HG03469 (cell line): ENCODE measurements at regions not wholly inside any gene's neighbourhood (a gene's known extent, or its start where the extent isn't known, plus 50 kb on each side); places are given as distances from the start of the nearest gene placed in this dataset.

Experiments
- ATAC-seq: cut with Tn5 transposase; IDR thresholded peaks from one replicate; pipeline ENCODE4 v1.9.1; 2021; ENCODE audit warnings: mild to moderate bottlenecking, moderate library complexity, moderate number of reproducible peaks; ENCODE audit not compliant: unreplicated experiment

- ATAC-seq: no peak
Observed at GRCh38 chr2:5841126-5841525, 148.9 kb downstream of the SOX11 start.

- ATAC-seq: no peak
Observed at GRCh38 chr2:5842326-5842725, 150.1 kb downstream of the SOX11 start.

DNA sequence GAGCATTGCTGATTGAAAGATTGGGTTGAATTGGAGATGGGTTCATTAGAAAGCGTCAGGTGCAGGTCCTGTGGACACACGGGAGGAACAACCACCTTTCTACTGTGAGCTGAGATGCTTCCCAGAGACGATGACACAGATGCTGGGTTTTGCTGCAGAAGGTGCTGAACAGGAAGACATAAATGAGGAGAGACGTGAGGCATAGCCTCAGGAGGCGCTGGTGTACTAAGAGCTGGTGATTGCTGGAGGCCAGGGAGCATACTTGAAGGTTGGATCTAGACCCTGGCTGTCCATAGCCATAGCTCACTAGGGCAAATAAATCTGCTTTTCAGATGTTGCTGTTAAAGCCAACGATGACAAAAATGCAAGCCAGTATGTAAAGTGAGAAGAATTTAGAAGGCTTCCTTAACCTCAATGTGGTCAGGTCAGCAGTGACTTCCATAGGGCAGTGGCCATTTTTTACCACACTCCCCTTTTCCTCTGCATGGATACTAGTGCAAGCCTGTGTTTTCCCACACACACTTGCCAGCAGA is 153.7 kb downstream of the SOX11 start:
- no peak for ATAC-seq

- no peak for ATAC-seq
Observed at GRCh38 chr2:5846881-5847280, 154.7 kb downstream of the SOX11 start.

DNA sequence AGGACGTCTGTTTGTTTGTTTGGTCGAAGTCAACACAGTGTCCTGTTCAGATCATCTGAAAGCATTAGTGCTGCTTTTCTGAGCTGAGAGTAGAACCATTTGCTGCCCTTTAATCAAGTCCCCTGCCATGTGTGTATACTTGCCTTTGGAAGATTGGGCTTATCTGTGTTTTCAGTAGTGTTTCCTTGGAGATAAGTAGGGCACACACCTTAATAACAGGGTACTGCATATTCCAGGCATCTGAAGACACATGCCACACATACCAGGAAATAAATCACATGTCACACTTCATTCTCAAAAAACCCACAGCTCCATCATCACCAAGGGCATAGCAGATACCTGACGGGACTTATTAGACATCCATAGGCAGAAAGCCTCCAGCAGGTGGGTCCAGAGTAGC is 157.4 kb downstream of the SOX11 start:
- ATAC-seq: no peak

DNA sequence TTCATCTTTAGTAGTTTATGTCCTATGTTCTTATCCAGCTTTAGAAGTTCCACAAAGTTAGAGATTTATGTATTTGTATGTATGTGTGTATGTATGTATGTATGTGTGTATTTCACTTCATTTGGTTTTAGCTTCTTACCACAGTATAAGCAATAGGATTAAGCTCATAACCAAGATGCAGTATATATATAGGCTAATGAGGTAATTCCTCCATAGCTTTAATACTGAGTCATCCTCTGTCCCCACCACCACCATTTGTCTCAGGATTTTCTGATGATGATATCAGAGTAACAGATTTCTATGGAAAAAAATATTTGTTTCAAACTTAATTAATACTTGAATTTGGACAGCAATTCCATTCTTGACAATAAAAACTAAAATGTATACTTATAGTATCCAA is 159.2 kb downstream of the SOX11 start:
- ATAC-seq: no peak

- no peak for ATAC-seq
Observed at GRCh38 chr2:5854797-5855196, 162.6 kb downstream of the SOX11 start.

DNA sequence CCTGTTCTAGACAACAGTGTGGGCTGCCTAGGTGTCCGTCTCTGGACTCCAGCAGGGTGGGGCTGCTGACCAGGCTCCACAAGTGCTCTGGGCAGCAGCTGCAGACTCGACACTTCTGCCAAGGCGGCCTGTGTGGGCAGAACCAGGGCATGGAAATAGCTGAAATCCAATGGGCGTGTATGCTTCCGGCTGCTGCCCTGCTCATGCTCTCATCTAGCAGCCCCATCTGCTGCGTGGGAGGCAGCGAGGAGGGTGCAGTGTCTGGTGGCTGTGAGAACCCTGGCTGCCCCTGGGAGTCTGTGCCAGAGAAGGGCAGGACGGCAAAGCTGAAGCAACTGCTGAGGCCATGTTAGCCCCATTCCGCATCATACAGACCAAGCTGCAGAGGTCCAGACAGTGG is 174.9 kb downstream of the SOX11 start:
- ATAC-seq: no peak

DNA sequence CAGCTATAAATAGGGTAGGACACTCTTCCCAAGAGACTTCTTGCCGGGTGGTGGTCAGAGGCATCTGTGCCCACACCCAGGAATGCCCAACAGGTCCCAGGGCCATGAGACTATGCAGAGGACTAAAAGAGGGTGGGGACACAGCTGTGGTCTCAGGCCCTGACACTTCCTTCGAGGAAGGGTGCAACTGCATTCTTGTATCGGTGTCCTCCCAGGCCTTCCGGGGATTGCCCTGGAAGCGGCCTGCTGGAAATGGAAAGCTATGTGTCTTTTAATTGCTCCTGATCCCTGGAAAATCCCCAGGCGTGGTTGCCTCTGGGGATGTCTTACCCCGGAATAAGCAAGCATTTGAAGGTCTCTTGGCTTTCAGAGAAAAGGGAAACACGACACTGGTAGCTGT is 176.7 kb downstream of the SOX11 start:
- no peak for ATAC-seq

DNA sequence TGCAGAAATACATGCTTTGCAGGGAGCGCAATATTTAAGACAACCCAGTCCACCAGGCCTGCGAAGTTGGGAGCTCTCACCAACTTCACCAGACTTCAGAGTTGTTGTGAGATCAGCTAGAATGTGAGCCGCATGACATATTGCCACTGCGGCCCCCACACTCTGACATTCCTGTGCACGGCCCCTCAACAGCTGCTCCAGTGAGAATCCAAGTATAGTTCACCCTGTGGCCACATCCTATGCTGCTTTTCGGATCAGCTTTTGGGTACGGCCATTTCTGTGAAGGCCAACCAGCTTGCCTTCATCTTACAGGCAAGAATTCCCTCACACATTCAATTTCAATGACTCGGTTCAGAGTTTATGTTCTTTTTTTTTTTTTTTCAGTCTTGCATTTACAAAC is 177.8 kb downstream of the SOX11 start:
- no peak for ATAC-seq

- no peak for ATAC-seq
Observed at GRCh38 chr2:5877360-5877759, 185.2 kb downstream of the SOX11 start.

GRCh38 chr2:5885451-5886173 is 193.4 kb downstream of the SOX11 start:
- no peak for ATAC-seq

GRCh38 chr2:5886462-5886861 is 194.3 kb downstream of the SOX11 start:
- ATAC-seq: no peak

DNA sequence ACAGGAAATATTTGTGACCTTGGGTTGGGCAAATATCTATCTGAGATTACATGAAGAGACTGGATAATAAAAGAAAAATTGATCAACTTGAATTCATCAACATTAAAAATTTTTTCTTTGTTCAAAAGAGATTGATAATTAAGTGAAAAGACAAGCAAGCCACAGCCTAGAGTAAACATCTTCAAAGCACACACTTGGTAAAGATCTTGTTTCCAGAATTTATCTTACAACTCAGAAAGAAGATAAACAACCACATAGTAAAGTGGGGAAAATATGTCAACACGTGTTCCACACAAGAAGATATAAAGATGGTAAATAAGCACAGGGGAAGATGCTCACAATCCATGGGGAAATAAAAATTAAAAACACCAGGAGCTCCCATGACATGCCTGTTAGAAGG is 195.9 kb downstream of the SOX11 start:
- ATAC-seq: no peak

GRCh38 chr2:5889519-5889918 is 197.3 kb downstream of the SOX11 start:
- no peak for ATAC-seq

DNA sequence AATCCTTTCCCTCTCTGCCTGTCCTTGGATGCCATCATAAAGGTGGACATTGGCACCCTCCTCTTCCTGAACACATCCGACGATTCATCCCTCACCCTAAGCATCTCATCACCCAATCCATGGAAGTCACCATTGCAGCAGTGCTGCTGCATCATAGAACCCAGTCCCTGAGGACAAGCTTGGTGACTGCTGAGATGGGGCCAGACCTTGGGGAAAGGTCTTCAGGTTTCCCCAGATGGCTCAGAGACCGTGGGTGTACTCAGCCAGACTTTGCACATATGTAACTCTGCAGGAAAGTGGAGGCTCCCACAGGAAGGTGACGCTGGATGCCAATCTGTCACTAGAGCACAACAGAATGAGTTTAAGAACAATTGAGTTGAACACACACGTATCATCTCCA is 202.2 kb downstream of the SOX11 start:
- no peak for ATAC-seq

GRCh38 chr2:5895284-5895683 is 203.1 kb downstream of the SOX11 start:
- no peak for ATAC-seq

- ATAC-seq: no peak
Observed at GRCh38 chr2:5897249-5897648, 205.1 kb downstream of the SOX11 start.

GRCh38 chr2:5898667-5899066 is 206.5 kb downstream of the SOX11 start:
- no peak for ATAC-seq

- no peak for ATAC-seq
Observed at GRCh38 chr2:5905661-5906060, 213.5 kb downstream of the SOX11 start.

GRCh38 chr2:5908071-5908470 is 215.9 kb downstream of the SOX11 start:
- ATAC-seq: no peak

- no peak for ATAC-seq
Observed at GRCh38 chr2:5911718-5912117, 219.5 kb downstream of the SOX11 start.
